K562 (cell line): ENCODE measurements at regions not wholly inside any gene's neighbourhood (a gene's known extent, or its start where the extent isn't known, plus 50 kb on each side); places are given as distances from the start of the nearest gene placed in this dataset.

Experiments used
- ATAC-seq: fragments of 200-7000 bp; cut with Tn5 transposase; 3 replicates; pipeline ENCODE4 v1.9.1; 2020; ENCODE audit warnings: moderate library complexity
- BruUV-seq: library from RNA; stranded (reverse); fragments of 400-500 nt; replicated peaks from 2 replicates; lab custom pipeline; 2021; lab: Mats Ljungman, UMichigan
- CTCF ChIA-PET: fragments of 300-600 bp; formaldehyde crosslinking; extraction: SDS; loops from one replicate; lab custom pipeline; 2021; ENCODE audit warnings: low intra/inter-chr PET ratio; lab: Yijun Ruan, JAX
- POLR2A ChIA-PET: fragments of 300-600, 350-650 bp; sonication (Branson Sonifier 250); formaldehyde crosslinking; extraction: SDS; loops from one replicate; lab custom pipeline; 2021; ENCODE audit warnings: antibody characterized with exemption, inconsistent platforms; lab: Yijun Ruan, JAX
- DNase-seq, 4 experiments: peaks; one replicate each; pipeline versions ENCODE4 v3.0.0 to v3.0.0-alpha.2; 2011 to 2018; ENCODE audit warnings: low spot score in 3 of 4, mixed read lengths in 3 of 4; ENCODE audit errors: extremely low read depth in 1 of 4
- FAIRE-seq: peaks from 2 replicates; lab custom pipeline; 2011; peaks lifted over from hg19 to GRCh38; lab: Jason Lieb, UNC
- H2AFZ ChIP-seq: 2 replicates; pipeline ENCODE4 v1.6.0; 2011; ENCODE audit warnings: low read depth, low read length, control low read depth, inconsistent platforms
- H3K27ac ChIP-seq: fragments of 200-600 bp; 3 replicates; pipeline ENCODE4 v1.8.0; 2011; ENCODE audit warnings: low read depth, mild to moderate bottlenecking, control low read depth, inconsistent platforms, low read length, moderate library complexity, mixed read lengths; ENCODE audit errors: extremely low read depth
- H3K27me3 ChIP-seq, 2 experiments: fragments of 300-600 bp in 1 of 2; 2 replicates in 1 of 2; 3 replicates in 1 of 2; pipeline versions ENCODE4 v1.6.0 to v1.8.0; 2011; ENCODE audit warnings: inconsistent platforms in 2 of 2, low read length in 2 of 2, mild to moderate bottlenecking in 1 of 2, mixed read lengths in 1 of 2, moderate library complexity in 1 of 2; ENCODE audit not compliant: control insufficient read depth in 2 of 2, insufficient read depth in 2 of 2
- H3K36me3 ChIP-seq: fragments of 300-600 bp; 3 replicates; pipeline ENCODE4 v1.8.0; 2011; ENCODE audit warnings: mild to moderate bottlenecking, low read length, inconsistent platforms; ENCODE audit not compliant: control insufficient read depth, insufficient read depth
- H3K4me1 ChIP-seq, 2 experiments: fragments of 200-600 bp in 1 of 2; replicated peaks in 1 of 2; 2 replicates in 1 of 2; 3 replicates in 1 of 2; pipeline versions ENCODE4 v1.5.1 to v1.8.0; 2011; ENCODE audit warnings: inconsistent platforms in 2 of 2, low read length in 2 of 2, mild to moderate bottlenecking in 1 of 2, mixed read lengths in 1 of 2, moderate library complexity in 1 of 2; ENCODE audit not compliant: control insufficient read depth in 2 of 2, insufficient read depth in 2 of 2
- H3K4me2 ChIP-seq: 2 replicates; pipeline ENCODE4 v1.6.1; 2011; ENCODE audit warnings: low read length, control low read depth, inconsistent platforms, mixed read lengths; ENCODE audit not compliant: insufficient read depth
- H3K4me3 ChIP-seq: fragments of 200-600 bp; sonication (generic), shearing (Covaris generic); 2 replicates; pipeline ENCODE4 v1.5.1; 2016; ENCODE audit warnings: control low read depth, inconsistent platforms
- H3K79me2 ChIP-seq: fragments of 200-600 bp; 3 replicates; pipeline ENCODE4 v1.8.0; 2011; ENCODE audit warnings: low read length, inconsistent platforms; ENCODE audit not compliant: control insufficient read depth, insufficient read depth
- H3K9ac ChIP-seq, 2 experiments: 2 replicates each; pipeline versions ENCODE4 v1.6.0 to v1.6.1; 2011; ENCODE audit warnings: low read depth in 2 of 2, low read length in 2 of 2, control low read depth in 1 of 2, inconsistent platforms in 1 of 2, mild to moderate bottlenecking in 1 of 2, mixed read lengths in 1 of 2; ENCODE audit not compliant: insufficient read depth in 1 of 2
- H3K9me1 ChIP-seq: one replicate; pipeline ENCODE4 v1.6.0; 2011; ENCODE audit warnings: inconsistent platforms, mild to moderate bottlenecking, low read length, moderate library complexity; ENCODE audit not compliant: control insufficient read depth, insufficient read depth
- H3K9me3 ChIP-seq: replicated peaks from 2 replicates; pipeline ENCODE4 v1.5.1; 2011; ENCODE audit warnings: low read depth, low read length, inconsistent platforms; ENCODE audit not compliant: control insufficient read depth, insufficient read depth
- H4K20me1 ChIP-seq: replicated peaks from 2 replicates; pipeline ENCODE4 v1.6.1; 2011; ENCODE audit warnings: low read length, inconsistent platforms, mixed read lengths; ENCODE audit not compliant: control insufficient read depth, insufficient read depth
- EP300 ChIP-seq: IDR thresholded peaks from 2 replicates; pipeline ENCODE4 v1.6.1; 2012; ENCODE audit warnings: low read length, improper control_type of control experiment
- FOXM1 ChIP-seq, 2 experiments: fragments of 450-650 bp in 1 of 2; sonication (generic) in 1 of 2; formaldehyde crosslinking in 1 of 2; IDR thresholded peaks; 2 replicates each; pipeline versions ENCODE4 v1.6.1 to v1.9.0; 2017 to 2022; ENCODE audit warnings: low read depth in 2 of 2, mild to moderate bottlenecking in 2 of 2, missing genetic modification reagents in 1 of 2, moderate library complexity in 1 of 2
- HDGF ChIP-seq: fragments of 450-650 bp; IDR thresholded peaks from 2 replicates; pipeline ENCODE4 v1.6.1; 2016
- HNRNPL ChIP-seq: fragments of 200-400 bp; formaldehyde crosslinking; IDR thresholded peaks from 2 replicates; pipeline ENCODE4 v1.6.1; 2017; ENCODE audit warnings: low read depth, mild to moderate bottlenecking, low read length
- JUN ChIP-seq, 2 experiments: sonication (generic) in 1 of 2; formaldehyde crosslinking in 1 of 2; IDR thresholded peaks; 2 replicates each; pipeline versions ENCODE4 v1.6.1 to v1.8.0; 2012 to 2022; ENCODE audit warnings: borderline replicate concordance in 2 of 2, mild to moderate bottlenecking in 2 of 2, improper control_type of control experiment in 1 of 2, low read depth in 1 of 2, low read length in 1 of 2, missing genetic modification reagents in 1 of 2
- KLF13 ChIP-seq: fragments of 450-650 bp; IDR thresholded peaks from 2 replicates; pipeline ENCODE4 v1.6.1; 2016; ENCODE audit warnings: missing genetic modification characterization, low read depth, mild to moderate bottlenecking, missing compliant biosample characterization, moderate library complexity, borderline replicate concordance
- MXI1 ChIP-seq: IDR thresholded peaks from 2 replicates; pipeline ENCODE4 v1.6.1; 2011; ENCODE audit warnings: low read depth, mild to moderate bottlenecking, improper control_type of control experiment, low read length
- MYNN ChIP-seq, 2 experiments: sonication (generic); formaldehyde crosslinking in 1 of 2; IDR thresholded peaks; 2 replicates each; pipeline versions ENCODE4 v1.5.0 to v1.6.1; 2016 to 2020; ENCODE audit warnings: antibody characterized with exemption in 1 of 2, missing genetic modification reagents in 1 of 2
- NCOR1 ChIP-seq: fragments of 450-650 bp; IDR thresholded peaks from 2 replicates; pipeline ENCODE4 v1.6.1; 2016; ENCODE audit warnings: mild to moderate bottlenecking, moderate library complexity
- NFATC3 ChIP-seq: fragments of 450-650 bp; IDR thresholded peaks from 2 replicates; pipeline ENCODE4 v1.6.1; 2017; ENCODE audit warnings: mild to moderate bottlenecking
- PHB ChIP-seq: fragments of 250-450 bp; sonication (Bioruptor Pico); IDR thresholded peaks from 2 replicates; pipeline ENCODE4 v1.5.0; 2021
- PRPF4 ChIP-seq: fragments of 200-400 bp; formaldehyde crosslinking; IDR thresholded peaks from one replicate; pipeline ENCODE4 v1.6.1; 2017; ENCODE audit warnings: low read length, low read depth, mild to moderate bottlenecking; ENCODE audit not compliant: insufficient read depth, poor library complexity, severe bottlenecking
- PTBP1 ChIP-seq: fragments of 200-400 bp; formaldehyde crosslinking; IDR thresholded peaks from 2 replicates; pipeline ENCODE4 v1.6.1; 2017; ENCODE audit warnings: low read depth, low read length
- SMAD2 ChIP-seq: fragments of 150-350 bp; IDR thresholded peaks from 2 replicates; pipeline ENCODE4 v1.6.1; 2014; ENCODE audit warnings: low read depth, mild to moderate bottlenecking, low read length
- TAF7 ChIP-seq: fragments of 450-650 bp; IDR thresholded peaks from 2 replicates; pipeline ENCODE4 v1.6.1; 2016; ENCODE audit warnings: missing genetic modification characterization, missing compliant biosample characterization
- ZNF57 ChIP-seq: fragments of 450-650 bp; formaldehyde crosslinking; IDR thresholded peaks from 2 replicates; pipeline ENCODE4 v1.4.0; 2020; ENCODE audit warnings: mild to moderate bottlenecking, moderate library complexity
- ZNF696 ChIP-seq: fragments of 250-450 bp; sonication (Bioruptor Pico); conservative IDR thresholded peaks from 2 replicates; pipeline ENCODE4 v1.4.0; 2020; ENCODE audit warnings: mild to moderate bottlenecking, moderate library complexity
- WGBS: fragments of 100-300 bp; shearing (Covaris generic); methylation state at CpG from one replicate; pipeline ENCODE4 v1.1.6; 2016; ENCODE audit warnings: low coverage, mixed read lengths; ENCODE audit not compliant: insufficient coverage; ENCODE audit errors: missing lambda C conversion rate; 5-methylcytosine and 5-hydroxymethylcytosine counted together
- in situ Hi-C: fragments of 300-500 bp; cut with MboI; formaldehyde crosslinking; loops from 4 replicates; pipeline ENCODE4 v1.15.0; 2018; ENCODE audit warnings: inconsistent platforms, mixed read lengths
- intact Hi-C: fragments of 100-400 bp; cut with micrococcal nuclease; formaldehyde crosslinking; loops from 2 replicates; pipeline ENCODE4 v1.14.2; 2022
- TF ChIP-seq, protein P1 (sequence below): sonication (generic); formaldehyde crosslinking; IDR thresholded peaks from 2 replicates; pipeline ENCODE4 v1.8.1; 2022; ENCODE audit warnings: missing genetic modification reagents
- TF ChIP-seq, protein P2 (sequence below): sonication (generic); formaldehyde crosslinking; IDR thresholded peaks from 2 replicates; pipeline ENCODE4 v1.8.0; 2022; ENCODE audit warnings: mild to moderate bottlenecking, missing genetic modification reagents

DNA sequence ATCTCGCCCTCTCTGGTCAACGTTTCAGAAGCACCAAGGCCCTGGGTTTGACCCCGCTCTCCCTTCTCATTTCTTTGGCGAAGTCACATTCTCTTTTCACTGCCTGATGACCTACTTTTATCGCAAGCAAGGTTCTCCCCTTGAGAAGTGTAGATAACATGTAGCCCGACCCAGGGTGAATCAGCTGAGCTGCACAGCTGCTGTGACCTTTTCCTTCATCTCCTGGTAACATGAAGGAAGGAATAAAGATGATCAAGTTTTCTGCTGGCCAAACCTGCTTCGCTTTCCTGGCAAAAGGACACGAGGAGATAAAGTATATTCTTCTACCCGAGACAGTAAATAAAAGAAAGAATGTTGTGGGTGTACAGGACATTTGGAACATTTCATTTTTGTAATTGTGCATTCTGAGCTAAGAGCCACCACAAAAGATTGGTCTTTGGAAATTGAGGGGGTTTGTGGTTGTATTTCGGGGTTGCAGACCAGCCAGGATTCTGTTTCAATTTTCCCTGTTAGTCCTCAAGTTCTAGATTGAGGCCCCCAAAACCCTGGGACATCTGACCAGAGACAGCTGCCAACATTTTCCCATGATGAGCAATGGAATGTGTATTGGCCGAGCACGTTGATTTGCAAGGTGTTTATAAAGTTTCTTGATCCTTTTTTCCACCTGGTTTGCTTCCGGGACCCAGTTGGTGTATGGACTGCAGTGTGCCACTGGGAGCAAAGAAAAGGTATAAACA is 155.1 kb upstream of the ZNF462 start:
- H3K36me3 ChIP-seq = no peaks in the 10 kb centered on the region
- POLR2A ChIA-PET = no interaction called here
- TF ChIP-seq EP300 (no peak), MXI1 (no peak), NFATC3 (no peak), FOXM1 (IDR thresholded peaks at IDR 0.05; ENCODE audit: low read depth) (no peak), FOXM1 (CRISPR knock-in tag; IDR thresholded peaks at IDR 0.05; ENCODE audit: low read depth) (no peak), PRPF4 (no peak), ZNF57 (CRISPR knock-in tag) (no peak), NCOR1 (no peak), HDGF (no peak), PHB (CRISPR knock-in tag) (no peak), HNRNPL (no peak), PTBP1 (no peak), JUN (IDR thresholded peaks at IDR 0.05; ENCODE audit: borderline replicate concordance, low read depth, low read length) (no peak), JUN (CRISPR knock-in tag; IDR thresholded peaks at IDR 0.05; ENCODE audit: borderline replicate concordance) (no peak), KLF13 (no peak), SMAD2 (no peak), MYNN (IDR thresholded peaks at IDR 0.05) (no peak), MYNN (CRISPR knock-in tag; IDR thresholded peaks at IDR 0.05) (no peak), ZNF696 (no peak), TAF7 (no peak)
- TF ChIP-seq, protein P1, sequence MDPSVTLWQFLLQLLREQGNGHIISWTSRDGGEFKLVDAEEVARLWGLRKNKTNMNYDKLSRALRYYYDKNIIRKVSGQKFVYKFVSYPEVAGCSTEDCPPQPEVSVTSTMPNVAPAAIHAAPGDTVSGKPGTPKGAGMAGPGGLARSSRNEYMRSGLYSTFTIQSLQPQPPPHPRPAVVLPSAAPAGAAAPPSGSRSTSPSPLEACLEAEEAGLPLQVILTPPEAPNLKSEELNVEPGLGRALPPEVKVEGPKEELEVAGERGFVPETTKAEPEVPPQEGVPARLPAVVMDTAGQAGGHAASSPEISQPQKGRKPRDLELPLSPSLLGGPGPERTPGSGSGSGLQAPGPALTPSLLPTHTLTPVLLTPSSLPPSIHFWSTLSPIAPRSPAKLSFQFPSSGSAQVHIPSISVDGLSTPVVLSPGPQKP (CRISPR knock-in tag) = no peak
- TF ChIP-seq, protein P2, sequence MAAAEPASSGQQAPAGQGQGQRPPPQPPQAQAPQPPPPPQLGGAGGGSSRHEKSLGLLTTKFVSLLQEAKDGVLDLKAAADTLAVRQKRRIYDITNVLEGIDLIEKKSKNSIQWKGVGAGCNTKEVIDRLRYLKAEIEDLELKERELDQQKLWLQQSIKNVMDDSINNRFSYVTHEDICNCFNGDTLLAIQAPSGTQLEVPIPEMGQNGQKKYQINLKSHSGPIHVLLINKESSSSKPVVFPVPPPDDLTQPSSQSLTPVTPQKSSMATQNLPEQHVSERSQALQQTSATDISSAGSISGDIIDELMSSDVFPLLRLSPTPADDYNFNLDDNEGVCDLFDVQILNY (CRISPR knock-in tag) = no peak
- no peaks in the 10 kb centered on the region for H4K20me1 ChIP-seq
- CTCF ChIA-PET = no interaction called here
- H3K79me2 ChIP-seq = no peaks in the 10 kb centered on the region
- H3K27me3 ChIP-seq = no peaks in the 10 kb centered on the region
- no peak overlapping the region for H3K9ac ChIP-seq
- ATAC-seq (no peak), FAIRE-seq (no peak), DNase-seq (no peak)
- no peaks in the 10 kb centered on the region for H3K9me3 ChIP-seq
- in situ Hi-C loops (no loop called here), intact Hi-C loops (no loop called here)
- H3K27ac ChIP-seq = no peak overlapping the region
- BruUV-seq = no TSS peak
- no peak overlapping the region for H2AFZ ChIP-seq
- 0% methylated on average over 13 of the region's 13 CpGs for WGBS
- no peak overlapping the region for H3K4me3 ChIP-seq
- H3K4me2 ChIP-seq = no peak overlapping the region
- no peaks in the 10 kb centered on the region for H3K9me1 ChIP-seq
- H3K4me1 ChIP-seq = no peaks in the 10 kb centered on the region
